ENCODE measurements at regions not wholly inside any gene's neighbourhood (a gene's known extent, or its start where the extent isn't known, plus 50 kb on each side); places are given as distances from the start of the nearest gene placed in this dataset.
"Not testable (repeated sequence)": the region's sequence is repeated elsewhere in the genome, so short reads cannot be mapped to it uniquely, and the experiment has no call there.

DNA sequence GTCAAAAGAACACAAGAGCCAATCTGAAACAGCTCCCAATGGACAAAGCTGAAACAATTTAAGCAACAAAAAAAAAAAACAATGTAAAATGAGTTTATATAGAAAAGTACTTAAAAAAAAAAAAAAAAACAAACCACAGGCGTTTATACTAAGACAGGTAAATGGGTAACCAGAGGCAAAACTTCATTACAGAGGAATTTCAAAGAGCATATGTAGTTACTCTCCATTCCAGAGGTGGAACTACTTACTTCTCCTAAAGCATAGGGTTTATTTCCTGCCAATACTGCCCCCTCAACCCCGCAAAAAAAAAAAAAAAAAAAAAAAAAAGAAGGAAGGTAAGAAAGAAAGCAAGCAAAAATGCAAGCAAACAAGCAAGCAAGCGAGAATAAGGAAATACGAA, 132.9 kb downstream of the LIG4 start:
- H3K4me3 ChIP-seq (ENCODE audit: low read length in 2 of 2), result no peak overlapping the region
- no peak overlapping the region for H3K27ac ChIP-seq (ENCODE audit: low read length)
- H3K9ac ChIP-seq (ENCODE audit: low read length in 2 of 2), result no peak overlapping the region
- H3K27me3 ChIP-seq (ENCODE audit: control insufficient read depth in 1 of 2, insufficient read depth in 2 of 2, low read length in 2 of 2), result no peaks in the 10 kb centered on the region
- no peaks in the 10 kb centered on the region for H3K36me3 ChIP-seq (ENCODE audit: control insufficient read depth in 2 of 2, insufficient read depth in 2 of 2, low read length in 2 of 2)
- no peaks in the 10 kb centered on the region for H3K9me3 ChIP-seq (ENCODE audit: control insufficient read depth in 2 of 2, low read length in 2 of 2)
- no peaks in the 10 kb centered on the region for H3K4me1 ChIP-seq (ENCODE audit: control insufficient read depth, insufficient read depth, low read length)

DNA sequence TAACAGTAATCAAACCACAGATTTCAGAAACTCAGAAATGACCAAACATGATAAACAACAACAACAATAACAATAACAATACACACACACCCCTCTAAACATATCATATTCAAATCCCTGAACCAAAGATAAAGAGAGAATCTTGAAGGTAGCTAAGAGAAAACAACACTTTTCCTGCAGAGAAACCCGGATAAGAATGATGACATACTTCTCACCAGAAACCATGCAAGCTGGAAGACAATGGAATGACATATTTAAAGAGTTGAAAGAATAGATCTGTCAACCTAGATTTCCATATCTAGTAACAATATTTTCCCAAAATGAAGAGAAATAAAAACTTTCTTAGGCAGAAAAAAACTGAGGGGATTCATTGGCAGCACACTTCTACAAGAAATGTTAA, 138.1 kb downstream of the LIG4 start:
- Histone ChIP-seq H3K27me3 (ENCODE audit: control insufficient read depth in 1 of 2, insufficient read depth in 2 of 2, low read length in 2 of 2) (no peaks in the 10 kb centered on the region), H3K4me3 (ENCODE audit: low read length in 2 of 2) (no peak overlapping the region), H3K9ac (ENCODE audit: low read length in 2 of 2) (no peak overlapping the region), H3K36me3 (ENCODE audit: control insufficient read depth in 2 of 2, insufficient read depth in 2 of 2, low read length in 2 of 2) (no peaks in the 10 kb centered on the region), H3K4me1 (ENCODE audit: control insufficient read depth, insufficient read depth, low read length) (no peaks in the 10 kb centered on the region), H3K9me3 (ENCODE audit: control insufficient read depth in 2 of 2, low read length in 2 of 2) (no peaks in the 10 kb centered on the region), H3K27ac (ENCODE audit: low read length) (no peak overlapping the region)

DNA sequence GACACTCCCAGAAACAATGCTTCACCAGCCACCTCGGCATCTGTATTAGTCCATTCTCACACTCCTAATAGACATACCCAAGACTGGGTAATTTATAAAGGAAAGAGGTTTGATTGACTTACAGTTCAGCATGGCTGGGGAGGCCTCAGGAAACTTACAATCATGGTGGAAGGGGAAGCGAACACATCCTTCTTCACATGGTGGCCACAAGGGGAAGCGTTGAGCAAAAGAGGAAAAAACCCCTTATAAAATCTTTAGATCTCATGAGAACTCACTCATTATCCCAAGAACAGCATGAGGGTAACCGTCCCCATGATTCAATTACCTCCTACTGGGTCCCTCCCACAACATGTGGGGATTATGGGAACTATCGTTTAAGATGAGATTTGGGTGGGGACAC, 140.9 kb downstream of the LIG4 start:
- H3K4me3 ChIP-seq (ENCODE audit: low read length in 2 of 2); H3K4me1 ChIP-seq (ENCODE audit: control insufficient read depth, insufficient read depth, low read length); H3K9me3 ChIP-seq (ENCODE audit: control insufficient read depth in 2 of 2, low read length in 2 of 2); H3K27ac ChIP-seq (ENCODE audit: low read length); H3K9ac ChIP-seq (ENCODE audit: low read length in 2 of 2); H3K27me3 ChIP-seq (ENCODE audit: control insufficient read depth in 1 of 2, insufficient read depth in 2 of 2, low read length in 2 of 2); H3K36me3 ChIP-seq (ENCODE audit: control insufficient read depth in 2 of 2, insufficient read depth in 2 of 2, low read length in 2 of 2): not testable (repeated sequence)

DNA sequence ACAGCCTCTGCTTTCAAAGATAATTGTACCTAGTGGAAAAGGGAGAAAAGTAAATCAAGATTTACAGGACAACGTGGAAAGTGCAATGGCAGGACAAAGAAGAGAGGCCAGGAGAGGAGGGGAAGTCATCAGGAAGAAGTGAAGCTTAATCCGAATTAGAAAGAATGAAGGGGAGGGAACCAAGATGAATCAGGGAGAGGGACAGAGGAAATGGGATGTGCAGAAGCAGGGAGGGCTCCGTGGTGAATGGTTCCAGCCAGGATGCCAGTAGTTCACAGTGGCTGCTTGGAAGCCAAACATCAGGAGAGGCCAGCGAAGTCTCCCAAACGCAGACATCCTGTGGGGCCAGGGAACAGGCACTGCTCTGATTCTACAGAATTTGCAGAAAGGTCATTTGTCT, 144.4 kb downstream of the LIG4 start:
- H3K9me3 ChIP-seq (ENCODE audit: control insufficient read depth in 2 of 2, low read length in 2 of 2), result peaks cover 0 to 2% of the 10 kb centered on the region in 2 donors
- no peak overlapping the region for H3K4me3 ChIP-seq (ENCODE audit: low read length in 2 of 2)
- H3K36me3 ChIP-seq (ENCODE audit: control insufficient read depth in 2 of 2, insufficient read depth in 2 of 2, low read length in 2 of 2), result no peaks in the 10 kb centered on the region
- H3K27me3 ChIP-seq (ENCODE audit: control insufficient read depth in 1 of 2, insufficient read depth in 2 of 2, low read length in 2 of 2), result no peaks in the 10 kb centered on the region
- H3K4me1 ChIP-seq (ENCODE audit: control insufficient read depth, insufficient read depth, low read length), result no peaks in the 10 kb centered on the region
- H3K27ac ChIP-seq (ENCODE audit: low read length), result no peak overlapping the region
- no peak overlapping the region for H3K9ac ChIP-seq (ENCODE audit: low read length in 2 of 2)

DNA sequence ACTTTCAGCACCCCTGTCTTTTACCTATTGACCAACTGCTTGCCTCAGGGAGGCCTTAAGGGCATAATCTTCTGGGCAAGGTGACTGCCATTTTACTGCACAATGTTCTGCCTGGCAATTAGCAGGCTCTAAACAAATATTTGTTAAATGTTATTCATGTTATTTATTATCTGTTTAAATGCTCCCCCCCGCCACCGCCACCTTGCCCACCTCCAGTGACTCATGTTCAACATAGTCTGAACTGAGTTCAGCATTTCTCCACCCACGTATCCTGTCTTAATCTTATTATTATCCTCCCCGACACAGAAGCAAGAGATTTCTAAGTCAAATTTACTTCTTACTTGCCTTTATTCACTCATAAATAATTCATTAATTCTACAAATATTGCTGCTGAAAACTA, 144.8 kb downstream of the LIG4 start:
- no peak overlapping the region for H3K9ac ChIP-seq (ENCODE audit: low read length in 2 of 2)
- H3K4me3 ChIP-seq (ENCODE audit: low read length in 2 of 2), result no peak overlapping the region
- no peak overlapping the region for H3K27ac ChIP-seq (ENCODE audit: low read length)
- peaks cover 0 to 2% of the 10 kb centered on the region in 2 donors for H3K9me3 ChIP-seq (ENCODE audit: control insufficient read depth in 2 of 2, low read length in 2 of 2)
- no peaks in the 10 kb centered on the region for H3K27me3 ChIP-seq (ENCODE audit: control insufficient read depth in 1 of 2, insufficient read depth in 2 of 2, low read length in 2 of 2)
- H3K4me1 ChIP-seq (ENCODE audit: control insufficient read depth, insufficient read depth, low read length), result no peaks in the 10 kb centered on the region
- H3K36me3 ChIP-seq (ENCODE audit: control insufficient read depth in 2 of 2, insufficient read depth in 2 of 2, low read length in 2 of 2), result no peaks in the 10 kb centered on the region

DNA sequence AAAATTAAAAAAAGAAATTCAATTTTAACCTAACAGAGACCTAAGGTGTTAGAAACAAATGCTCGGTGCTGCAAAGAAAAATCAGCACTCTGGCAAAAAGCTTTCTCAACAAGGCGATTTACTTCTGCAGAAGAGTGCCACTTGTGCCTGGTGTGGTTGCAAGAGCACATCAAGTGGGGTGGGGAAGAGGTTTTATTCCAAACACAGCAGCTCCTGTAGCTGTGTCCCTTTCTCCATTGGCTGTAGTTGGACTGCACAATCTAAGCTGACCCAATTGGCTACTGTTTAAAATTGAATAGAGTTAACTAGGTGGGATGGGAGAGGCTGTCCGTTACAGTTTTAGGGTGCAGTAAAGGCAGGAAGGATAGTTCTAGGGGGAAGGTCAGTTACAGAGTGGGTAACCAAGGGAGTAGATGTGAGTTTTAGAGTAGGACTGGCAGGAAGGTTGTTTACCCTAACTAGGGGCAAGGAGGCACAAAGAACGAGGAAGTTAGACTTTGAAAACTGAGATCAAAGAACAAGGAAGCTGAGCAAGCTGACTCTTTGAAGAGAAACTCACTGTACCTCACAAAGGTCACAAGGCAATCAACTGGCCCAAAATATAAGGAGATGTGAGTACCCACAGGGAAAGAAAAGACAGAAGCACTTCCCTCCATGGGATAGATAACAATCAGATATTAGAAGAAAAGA, 145.7 kb downstream of the LIG4 start:
- Histone ChIP-seq H3K27me3 (ENCODE audit: control insufficient read depth in 1 of 2, insufficient read depth in 2 of 2, low read length in 2 of 2) (no peaks in the 10 kb centered on the region), H3K36me3 (ENCODE audit: control insufficient read depth in 2 of 2, insufficient read depth in 2 of 2, low read length in 2 of 2) (no peaks in the 10 kb centered on the region), H3K4me1 (ENCODE audit: control insufficient read depth, insufficient read depth, low read length) (no peaks in the 10 kb centered on the region), H3K27ac (ENCODE audit: low read length) (no peak overlapping the region), H3K9ac (ENCODE audit: low read length in 2 of 2) (no peak overlapping the region), H3K4me3 (ENCODE audit: low read length in 2 of 2) (no peak overlapping the region), H3K9me3 (ENCODE audit: control insufficient read depth in 2 of 2, low read length in 2 of 2) (peaks cover 0 to 2% of the 10 kb centered on the region in 2 donors)

DNA sequence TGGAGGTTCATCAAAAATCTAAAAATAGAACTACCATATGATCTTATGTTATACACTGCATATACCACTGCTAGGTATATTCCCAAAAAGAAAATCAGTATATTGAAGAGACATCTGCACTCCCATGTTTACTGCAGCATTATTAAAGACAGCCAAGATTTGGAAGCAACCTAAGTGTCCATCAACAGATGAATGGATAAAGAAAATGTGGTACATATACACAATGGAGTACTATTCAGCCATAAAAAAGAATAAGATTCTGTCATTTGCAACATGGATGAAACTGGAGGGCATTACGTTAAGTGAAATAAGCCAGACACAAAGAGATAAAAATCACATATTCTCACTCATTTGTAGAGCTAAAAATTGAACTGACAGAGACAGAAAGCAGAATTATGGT, 151.0 kb downstream of the LIG4 start:
- not testable (repeated sequence) for H3K27me3 ChIP-seq (ENCODE audit: control insufficient read depth in 1 of 2, insufficient read depth in 2 of 2, low read length in 2 of 2); H3K27ac ChIP-seq (ENCODE audit: low read length); H3K4me3 ChIP-seq (ENCODE audit: low read length in 2 of 2); H3K9ac ChIP-seq (ENCODE audit: low read length in 2 of 2); H3K9me3 ChIP-seq (ENCODE audit: control insufficient read depth in 2 of 2, low read length in 2 of 2); H3K36me3 ChIP-seq (ENCODE audit: control insufficient read depth in 2 of 2, insufficient read depth in 2 of 2, low read length in 2 of 2); H3K4me1 ChIP-seq (ENCODE audit: control insufficient read depth, insufficient read depth, low read length)

DNA sequence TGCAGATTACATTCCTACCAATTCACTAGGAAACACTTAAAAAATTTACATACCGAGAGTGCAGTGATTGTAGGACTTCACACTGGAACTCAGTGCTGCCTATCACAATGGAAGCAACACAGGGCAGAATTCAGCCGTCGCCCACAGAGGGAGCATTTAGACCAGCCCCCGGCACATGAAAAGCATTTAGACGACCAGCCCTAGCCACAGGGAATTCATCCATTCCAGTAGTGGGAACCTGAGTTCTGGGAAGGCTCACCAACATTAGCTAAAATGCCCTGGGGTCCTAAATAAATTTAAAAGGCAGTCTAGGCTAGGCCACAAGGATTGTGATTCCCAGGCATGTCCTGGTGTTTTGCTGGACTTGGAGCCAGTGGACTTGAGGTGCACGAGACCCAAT, 155.2 kb downstream of the LIG4 start:
- no peak overlapping the region for H3K27ac ChIP-seq (ENCODE audit: low read length)
- H3K9ac ChIP-seq (ENCODE audit: low read length in 2 of 2), result no peak overlapping the region
- H3K4me3 ChIP-seq (ENCODE audit: low read length in 2 of 2), result no peak overlapping the region
- H3K9me3 ChIP-seq (ENCODE audit: control insufficient read depth in 2 of 2, low read length in 2 of 2), result no peaks in the 10 kb centered on the region
- no peaks in the 10 kb centered on the region for H3K36me3 ChIP-seq (ENCODE audit: control insufficient read depth in 2 of 2, insufficient read depth in 2 of 2, low read length in 2 of 2)
- H3K27me3 ChIP-seq (ENCODE audit: control insufficient read depth in 1 of 2, insufficient read depth in 2 of 2, low read length in 2 of 2), result no peaks in the 10 kb centered on the region
- H3K4me1 ChIP-seq (ENCODE audit: control insufficient read depth, insufficient read depth, low read length), result no peaks in the 10 kb centered on the region

DNA sequence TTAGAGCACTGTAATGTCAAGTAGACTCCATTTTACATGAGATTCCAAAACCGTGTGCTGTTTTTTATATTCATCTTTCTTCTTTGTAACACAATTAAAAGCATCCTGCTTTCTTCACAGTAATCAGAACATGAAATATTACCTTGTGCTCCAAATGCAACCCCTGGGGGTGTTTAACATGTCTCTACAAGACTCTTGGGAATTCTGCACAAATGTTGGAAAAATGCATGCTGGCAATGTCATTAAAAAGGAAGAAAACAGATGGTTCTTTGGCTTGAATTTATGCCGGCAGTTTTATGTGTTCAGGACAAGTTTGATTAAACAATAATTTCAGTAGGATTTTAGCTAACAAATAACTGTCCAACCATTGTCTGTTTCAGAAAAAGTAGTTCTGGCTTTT, 159.1 kb downstream of the LIG4 start:
- Histone ChIP-seq H3K4me1 (ENCODE audit: control insufficient read depth, insufficient read depth, low read length) (no peaks in the 10 kb centered on the region), H3K36me3 (ENCODE audit: control insufficient read depth in 2 of 2, insufficient read depth in 2 of 2, low read length in 2 of 2) (no peaks in the 10 kb centered on the region), H3K27ac (ENCODE audit: low read length) (no peak overlapping the region), H3K27me3 (ENCODE audit: control insufficient read depth in 1 of 2, insufficient read depth in 2 of 2, low read length in 2 of 2) (no peaks in the 10 kb centered on the region), H3K9ac (ENCODE audit: low read length in 2 of 2) (no peak overlapping the region), H3K9me3 (ENCODE audit: control insufficient read depth in 2 of 2, low read length in 2 of 2) (no peaks in the 10 kb centered on the region), H3K4me3 (ENCODE audit: low read length in 2 of 2) (no peak overlapping the region)

DNA sequence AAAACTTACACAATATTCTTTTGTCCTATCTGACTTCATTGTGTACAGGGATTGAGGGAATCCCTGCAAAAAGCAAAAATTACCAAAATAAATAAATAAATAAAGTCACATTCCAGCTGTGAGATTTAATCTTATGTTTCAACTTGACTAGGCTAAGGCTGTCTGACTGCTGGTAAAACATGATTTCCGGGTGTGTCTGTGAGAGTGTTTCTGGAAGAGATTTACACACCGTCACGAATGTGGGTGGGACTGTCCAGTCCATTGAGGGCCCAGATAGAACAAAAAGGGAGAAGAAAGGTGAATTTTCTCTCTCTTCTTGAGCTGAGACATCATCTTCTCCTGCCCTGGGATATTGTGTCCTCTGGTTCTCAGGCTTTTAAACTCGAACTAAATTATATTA, 166.1 kb downstream of the LIG4 start:
- Histone ChIP-seq H3K27ac (ENCODE audit: low read length) (no peak overlapping the region), H3K4me1 (ENCODE audit: control insufficient read depth, insufficient read depth, low read length) (no peaks in the 10 kb centered on the region), H3K9ac (ENCODE audit: low read length in 2 of 2) (no peak overlapping the region), H3K9me3 (ENCODE audit: control insufficient read depth in 2 of 2, low read length in 2 of 2) (no peaks in the 10 kb centered on the region), H3K4me3 (ENCODE audit: low read length in 2 of 2) (no peak overlapping the region), H3K36me3 (ENCODE audit: control insufficient read depth in 2 of 2, insufficient read depth in 2 of 2, low read length in 2 of 2) (no peaks in the 10 kb centered on the region), H3K27me3 (ENCODE audit: control insufficient read depth in 1 of 2, insufficient read depth in 2 of 2, low read length in 2 of 2) (peaks cover 0 to 3% of the 10 kb centered on the region in 2 donors)

DNA sequence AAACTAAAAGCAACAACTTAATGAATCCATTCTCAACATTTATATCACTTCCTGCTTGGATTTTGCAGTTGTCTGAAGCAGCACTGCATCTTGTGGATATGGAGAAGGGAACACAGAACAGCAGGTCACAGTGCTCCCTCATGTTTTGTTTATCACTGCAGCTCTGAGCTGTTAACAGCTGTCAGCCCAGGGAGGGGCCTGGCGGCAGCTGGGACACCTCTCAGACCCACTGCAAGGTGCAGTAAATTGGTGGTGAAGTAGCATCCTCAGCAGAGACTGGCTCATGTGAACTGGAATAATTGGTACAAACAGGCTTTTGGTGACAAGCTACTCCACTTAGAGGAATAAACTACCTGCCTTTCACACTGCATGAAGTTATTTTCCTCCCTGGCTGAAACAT, 170.4 kb downstream of the LIG4 start:
- Histone ChIP-seq H3K9me3 (ENCODE audit: control insufficient read depth in 2 of 2, low read length in 2 of 2) (no peaks in the 10 kb centered on the region), H3K27me3 (ENCODE audit: control insufficient read depth in 1 of 2, insufficient read depth in 2 of 2, low read length in 2 of 2) (peaks cover 0 to 3% of the 10 kb centered on the region in 2 donors), H3K36me3 (ENCODE audit: control insufficient read depth in 2 of 2, insufficient read depth in 2 of 2, low read length in 2 of 2) (no peaks in the 10 kb centered on the region), H3K27ac (ENCODE audit: low read length) (no peak overlapping the region), H3K4me1 (ENCODE audit: control insufficient read depth, insufficient read depth, low read length) (no peaks in the 10 kb centered on the region), H3K9ac (ENCODE audit: low read length in 2 of 2) (no peak overlapping the region), H3K4me3 (ENCODE audit: low read length in 2 of 2) (no peak overlapping the region)
